Rectal smooth muscle tissue (tissue), 1 donor: ENCODE measurements at regions not wholly inside any gene's neighbourhood (a gene's known extent, or its start where the extent isn't known, plus 50 kb on each side); places are given as distances from the start of the nearest gene placed in this dataset.
"Not testable (repeated sequence)": the region's sequence is repeated elsewhere in the genome, so short reads cannot be mapped to it uniquely, and the experiment has no call there.

Experiments
- H3K27ac ChIP-seq: one replicate; pipeline ENCODE4 v1.7.0; 2013; ENCODE audit warnings: low read depth, low read length, inconsistent platforms
- H3K27me3 ChIP-seq: one replicate; pipeline ENCODE4 v1.7.0; 2013; ENCODE audit warnings: low read length; ENCODE audit not compliant: control insufficient read depth, insufficient read depth
- H3K36me3 ChIP-seq: one replicate; pipeline ENCODE4 v1.7.0; 2013; ENCODE audit warnings: low read length; ENCODE audit not compliant: control insufficient read depth, insufficient read depth
- H3K4me1 ChIP-seq: one replicate; pipeline ENCODE4 v1.7.0; 2013; ENCODE audit warnings: low read length; ENCODE audit not compliant: control insufficient read depth, insufficient read depth
- H3K4me3 ChIP-seq: one replicate; pipeline ENCODE4 v1.7.0; 2013; ENCODE audit warnings: low read length
- H3K9ac ChIP-seq: one replicate; pipeline ENCODE4 v1.7.0; 2013; ENCODE audit warnings: low read length

DNA sequence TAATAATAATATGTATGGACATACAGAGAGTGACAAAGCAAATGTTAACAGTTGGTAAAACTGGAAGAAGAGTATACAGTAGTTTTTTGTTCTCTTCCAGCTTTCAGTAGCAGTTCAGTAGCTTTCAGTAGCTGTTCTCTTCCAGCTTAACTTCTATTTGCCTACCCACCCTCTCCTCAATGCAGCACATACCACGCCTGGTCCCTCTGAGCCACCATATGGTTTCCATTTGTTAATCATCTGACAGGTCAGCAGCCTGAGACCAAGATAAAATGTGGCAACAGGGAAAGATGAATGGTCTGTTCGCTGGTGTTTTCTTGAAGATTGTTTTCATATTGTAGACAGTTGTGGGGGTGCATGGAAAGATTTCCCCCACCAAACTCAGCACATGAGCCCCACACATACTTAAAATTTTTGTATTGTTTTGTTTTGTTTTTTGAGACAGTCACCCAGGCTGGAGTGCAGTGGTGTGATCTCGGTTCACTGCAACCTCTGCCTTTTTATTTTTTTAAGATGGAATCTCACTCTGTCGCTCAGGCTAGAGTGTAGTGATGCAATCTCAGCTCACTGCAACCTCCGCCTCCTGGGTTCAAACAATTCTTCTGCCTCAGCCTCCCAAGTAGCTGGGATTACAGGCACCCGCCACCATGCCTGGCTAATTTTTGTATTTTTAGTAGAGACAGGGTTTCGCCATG, 56.8 kb downstream of the ATP6V0E2 start:
- H3K9ac ChIP-seq, H3K36me3 ChIP-seq, H3K27me3 ChIP-seq, H3K4me1 ChIP-seq, H3K4me3 ChIP-seq, H3K27ac ChIP-seq: not testable (repeated sequence)

DNA sequence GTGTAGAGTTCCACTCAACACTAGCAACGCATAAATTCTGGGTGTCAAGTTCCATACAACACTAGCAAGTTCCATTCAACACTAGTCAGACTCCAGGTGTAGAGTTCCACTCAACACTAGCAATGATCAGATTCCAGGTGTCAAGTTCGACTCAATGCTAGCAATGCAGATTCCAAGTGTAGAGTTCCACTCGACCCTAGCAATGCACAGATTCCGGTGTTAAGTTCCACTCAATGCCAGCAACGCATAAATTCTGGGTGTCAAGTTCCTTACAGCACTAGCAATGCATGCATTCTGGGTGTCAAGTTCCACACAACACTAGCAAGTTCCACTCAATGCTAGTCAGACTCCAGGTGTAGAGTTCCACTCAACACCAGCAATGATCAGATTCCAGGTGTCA, 60.0 kb downstream of the ATP6V0E2 start:
- H3K9ac ChIP-seq, H3K4me1 ChIP-seq, H3K4me3 ChIP-seq, H3K27me3 ChIP-seq, H3K27ac ChIP-seq, H3K36me3 ChIP-seq: not testable (repeated sequence)

- H3K9ac ChIP-seq, H3K4me1 ChIP-seq, H3K27me3 ChIP-seq, H3K4me3 ChIP-seq, H3K27ac ChIP-seq, H3K36me3 ChIP-seq: not testable (repeated sequence)
Observed at GRCh38 chr7:149947346-149947745, 73.6 kb downstream of the ATP6V0E2 start.

DNA sequence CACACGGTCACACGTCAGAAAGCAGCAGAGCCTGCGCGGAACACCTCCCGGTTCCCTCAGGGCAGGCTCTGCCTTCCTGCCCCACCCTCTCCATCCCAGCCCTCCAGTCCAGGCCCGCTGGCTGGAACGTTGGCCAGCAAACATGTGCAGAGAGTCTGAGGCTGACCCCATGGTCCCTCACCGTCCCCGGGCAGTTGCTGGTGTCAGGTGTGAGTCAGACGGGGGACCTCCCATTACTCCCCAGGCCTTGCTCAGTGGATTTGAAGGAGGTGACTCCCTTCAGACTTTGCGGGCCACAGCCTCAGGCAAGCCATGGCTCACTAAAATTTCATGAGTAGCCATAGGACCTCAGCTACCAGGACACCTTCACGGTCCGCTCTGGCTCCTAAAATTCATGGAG, 74.7 kb downstream of the ATP6V0E2 start:
- not testable (repeated sequence) for H3K27me3 ChIP-seq, H3K4me1 ChIP-seq, H3K9ac ChIP-seq, H3K27ac ChIP-seq, H3K4me3 ChIP-seq, H3K36me3 ChIP-seq

GRCh38 chr7:149949863-149950577, 76.3 kb downstream of the ATP6V0E2 start:
- not testable (repeated sequence) for H3K27me3 ChIP-seq, H3K36me3 ChIP-seq, H3K4me1 ChIP-seq, H3K27ac ChIP-seq, H3K4me3 ChIP-seq, H3K9ac ChIP-seq

DNA sequence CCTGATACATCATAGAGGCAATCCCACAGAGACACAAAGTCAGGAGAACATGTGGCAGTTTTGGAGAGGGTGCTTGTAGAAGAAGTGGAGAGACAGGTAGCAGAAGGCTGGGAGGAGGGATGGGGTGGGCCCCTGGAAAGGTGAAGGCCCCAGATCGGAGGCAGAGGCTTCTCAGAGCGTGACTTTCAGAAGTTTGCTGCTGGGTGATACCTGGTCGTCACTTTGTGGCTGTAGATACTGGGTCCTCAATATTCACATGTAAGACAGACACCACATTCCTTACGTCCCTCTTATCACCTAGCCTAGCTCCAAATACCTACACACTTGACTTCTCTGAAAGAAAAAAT, 76.8 kb downstream of the ATP6V0E2 start:
- H3K27me3 ChIP-seq, H3K36me3 ChIP-seq, H3K4me1 ChIP-seq, H3K4me3 ChIP-seq, H3K27ac ChIP-seq, H3K9ac ChIP-seq: not testable (repeated sequence)

- H3K9ac ChIP-seq, H3K27ac ChIP-seq, H3K27me3 ChIP-seq, H3K4me1 ChIP-seq, H3K4me3 ChIP-seq, H3K36me3 ChIP-seq: not testable (repeated sequence)
Observed at GRCh38 chr7:149951579-149951978, 77.8 kb downstream of the ATP6V0E2 start.

DNA sequence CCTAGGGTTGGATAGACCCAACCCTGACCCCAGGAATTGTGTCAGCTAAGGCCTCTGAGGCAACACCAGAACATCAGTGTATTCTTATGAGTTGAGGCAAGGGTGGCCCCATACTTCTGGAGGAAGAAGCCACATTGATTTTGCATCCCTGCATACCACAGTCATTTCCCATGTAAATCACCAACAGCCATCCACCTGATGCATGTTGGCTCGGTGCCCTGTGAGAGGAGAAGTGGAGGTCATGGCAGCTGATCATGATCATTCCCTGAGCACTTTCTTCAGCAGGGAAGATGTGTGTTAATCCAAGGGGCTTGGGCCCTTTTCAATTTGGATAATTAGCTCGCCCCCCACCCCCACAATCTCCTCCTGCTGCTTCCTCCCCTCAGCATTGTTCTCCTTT, 85.1 kb downstream of the ATP6V0E2 start:
- not testable (repeated sequence) for H3K36me3 ChIP-seq, H3K9ac ChIP-seq, H3K4me3 ChIP-seq, H3K27ac ChIP-seq, H3K4me1 ChIP-seq, H3K27me3 ChIP-seq

DNA sequence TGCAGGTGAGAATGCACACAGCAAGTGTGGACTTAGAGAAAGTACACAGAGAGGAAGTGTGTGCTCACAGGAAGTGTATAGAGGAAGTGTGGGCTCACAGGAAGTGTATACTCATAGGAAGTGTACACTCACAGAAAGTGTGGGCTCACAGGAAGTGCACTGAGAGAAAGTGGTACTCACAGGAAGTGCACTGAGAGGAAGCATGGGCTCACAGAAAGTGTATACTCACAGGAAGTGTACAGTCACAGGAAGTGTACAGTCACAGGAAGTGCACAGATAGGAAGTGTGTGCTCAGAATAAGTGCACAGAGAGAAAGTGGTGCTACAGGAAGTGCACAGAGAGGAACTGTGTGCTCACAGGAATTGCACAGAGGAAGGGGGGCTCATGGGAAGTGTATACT, 87.1 kb downstream of the ATP6V0E2 start:
- H3K4me3 ChIP-seq, H3K36me3 ChIP-seq, H3K9ac ChIP-seq, H3K27me3 ChIP-seq, H3K4me1 ChIP-seq, H3K27ac ChIP-seq: not testable (repeated sequence)

DNA sequence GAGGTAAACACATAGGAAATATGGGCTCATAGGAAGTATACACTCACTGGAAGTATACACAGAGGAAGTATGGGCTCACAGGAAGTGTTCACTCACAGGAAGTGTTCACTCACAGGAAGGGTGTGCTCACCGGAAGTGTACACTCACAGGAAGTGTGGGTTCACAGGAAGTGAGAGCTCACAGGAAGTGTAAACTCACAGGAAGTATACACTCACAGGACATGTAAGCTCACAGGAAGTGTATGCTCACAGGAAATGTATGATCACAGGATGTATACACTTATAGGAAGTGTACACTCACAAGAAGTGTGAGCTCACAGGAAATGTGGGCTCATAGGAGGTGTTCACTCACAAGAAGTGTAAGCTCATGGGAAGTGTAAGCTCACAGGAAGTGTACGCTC, 88.1 kb downstream of the ATP6V0E2 start:
- not testable (repeated sequence) for H3K9ac ChIP-seq, H3K36me3 ChIP-seq, H3K27me3 ChIP-seq, H3K4me1 ChIP-seq, H3K4me3 ChIP-seq, H3K27ac ChIP-seq

GRCh38 chr7:149962685-149963319, 89.0 kb downstream of the ATP6V0E2 start:
- not testable (repeated sequence) for H3K4me3 ChIP-seq, H3K27ac ChIP-seq, H3K9ac ChIP-seq, H3K36me3 ChIP-seq, H3K4me1 ChIP-seq, H3K27me3 ChIP-seq

GRCh38 chr7:149963985-149964384, 90.2 kb downstream of the ATP6V0E2 start:
- H3K4me3 ChIP-seq, H3K36me3 ChIP-seq, H3K27me3 ChIP-seq, H3K4me1 ChIP-seq, H3K27ac ChIP-seq, H3K9ac ChIP-seq: not testable (repeated sequence)

- not testable (repeated sequence) for H3K27me3 ChIP-seq, H3K36me3 ChIP-seq, H3K4me3 ChIP-seq, H3K4me1 ChIP-seq, H3K27ac ChIP-seq, H3K9ac ChIP-seq
Observed at GRCh38 chr7:149966444-149966843, 92.7 kb downstream of the ATP6V0E2 start.
